K562 (cell line): ENCODE measurements at regions not wholly inside any gene's neighbourhood (a gene's known extent, or its start where the extent isn't known, plus 50 kb on each side); places are given as distances from the start of the nearest gene placed in this dataset.

Source experiments
- ATAC-seq: fragments of 200-7000 bp; cut with Tn5 transposase; 3 replicates; pipeline ENCODE4 v1.9.1; 2020; ENCODE audit warnings: moderate library complexity
- BruUV-seq: library from RNA; stranded (reverse); fragments of 400-500 nt; replicated peaks from 2 replicates; lab custom pipeline; 2021; lab: Mats Ljungman, UMichigan
- CTCF ChIA-PET: fragments of 300-600 bp; formaldehyde crosslinking; extraction: SDS; loops from one replicate; lab custom pipeline; 2021; ENCODE audit warnings: low intra/inter-chr PET ratio; lab: Yijun Ruan, JAX
- POLR2A ChIA-PET: fragments of 300-600, 350-650 bp; sonication (Branson Sonifier 250); formaldehyde crosslinking; extraction: SDS; loops from one replicate; lab custom pipeline; 2021; ENCODE audit warnings: antibody characterized with exemption, inconsistent platforms; lab: Yijun Ruan, JAX
- DNase-seq, 4 experiments: peaks; one replicate each; pipeline versions ENCODE4 v3.0.0 to v3.0.0-alpha.2; 2011 to 2018; ENCODE audit warnings: low spot score in 3 of 4, mixed read lengths in 3 of 4; ENCODE audit errors: extremely low read depth in 1 of 4
- FAIRE-seq: peaks from 2 replicates; lab custom pipeline; 2011; peaks lifted over from hg19 to GRCh38; lab: Jason Lieb, UNC
- H2AFZ ChIP-seq: 2 replicates; pipeline ENCODE4 v1.6.0; 2011; ENCODE audit warnings: low read depth, low read length, control low read depth, inconsistent platforms
- H3K27ac ChIP-seq: fragments of 200-600 bp; 3 replicates; pipeline ENCODE4 v1.8.0; 2011; ENCODE audit warnings: low read depth, mild to moderate bottlenecking, control low read depth, inconsistent platforms, low read length, moderate library complexity, mixed read lengths; ENCODE audit errors: extremely low read depth
- H3K27me3 ChIP-seq, 2 experiments: fragments of 300-600 bp in 1 of 2; 2 replicates in 1 of 2; 3 replicates in 1 of 2; pipeline versions ENCODE4 v1.6.0 to v1.8.0; 2011; ENCODE audit warnings: inconsistent platforms in 2 of 2, low read length in 2 of 2, mild to moderate bottlenecking in 1 of 2, mixed read lengths in 1 of 2, moderate library complexity in 1 of 2; ENCODE audit not compliant: control insufficient read depth in 2 of 2, insufficient read depth in 2 of 2
- H3K36me3 ChIP-seq: fragments of 300-600 bp; 3 replicates; pipeline ENCODE4 v1.8.0; 2011; ENCODE audit warnings: mild to moderate bottlenecking, low read length, inconsistent platforms; ENCODE audit not compliant: control insufficient read depth, insufficient read depth
- H3K4me1 ChIP-seq, 2 experiments: fragments of 200-600 bp in 1 of 2; replicated peaks in 1 of 2; 2 replicates in 1 of 2; 3 replicates in 1 of 2; pipeline versions ENCODE4 v1.5.1 to v1.8.0; 2011; ENCODE audit warnings: inconsistent platforms in 2 of 2, low read length in 2 of 2, mild to moderate bottlenecking in 1 of 2, mixed read lengths in 1 of 2, moderate library complexity in 1 of 2; ENCODE audit not compliant: control insufficient read depth in 2 of 2, insufficient read depth in 2 of 2
- H3K4me2 ChIP-seq: 2 replicates; pipeline ENCODE4 v1.6.1; 2011; ENCODE audit warnings: low read length, control low read depth, inconsistent platforms, mixed read lengths; ENCODE audit not compliant: insufficient read depth
- H3K4me3 ChIP-seq: fragments of 200-600 bp; sonication (generic), shearing (Covaris generic); 2 replicates; pipeline ENCODE4 v1.5.1; 2016; ENCODE audit warnings: control low read depth, inconsistent platforms
- H3K79me2 ChIP-seq: fragments of 200-600 bp; 3 replicates; pipeline ENCODE4 v1.8.0; 2011; ENCODE audit warnings: low read length, inconsistent platforms; ENCODE audit not compliant: control insufficient read depth, insufficient read depth
- H3K9ac ChIP-seq, 2 experiments: 2 replicates each; pipeline versions ENCODE4 v1.6.0 to v1.6.1; 2011; ENCODE audit warnings: low read depth in 2 of 2, low read length in 2 of 2, control low read depth in 1 of 2, inconsistent platforms in 1 of 2, mild to moderate bottlenecking in 1 of 2, mixed read lengths in 1 of 2; ENCODE audit not compliant: insufficient read depth in 1 of 2
- H3K9me1 ChIP-seq: one replicate; pipeline ENCODE4 v1.6.0; 2011; ENCODE audit warnings: inconsistent platforms, mild to moderate bottlenecking, low read length, moderate library complexity; ENCODE audit not compliant: control insufficient read depth, insufficient read depth
- H3K9me3 ChIP-seq: replicated peaks from 2 replicates; pipeline ENCODE4 v1.5.1; 2011; ENCODE audit warnings: low read depth, low read length, inconsistent platforms; ENCODE audit not compliant: control insufficient read depth, insufficient read depth
- H4K20me1 ChIP-seq: replicated peaks from 2 replicates; pipeline ENCODE4 v1.6.1; 2011; ENCODE audit warnings: low read length, inconsistent platforms, mixed read lengths; ENCODE audit not compliant: control insufficient read depth, insufficient read depth
- ASH1L ChIP-seq: fragments of 450-650 bp; IDR thresholded peaks from 2 replicates; pipeline ENCODE4 v1.6.1; 2018; ENCODE audit warnings: borderline replicate concordance, mild to moderate bottlenecking, low read depth; ENCODE audit not compliant: partially characterized antibody
- BCOR ChIP-seq: fragments of 450-650 bp; IDR thresholded peaks from 2 replicates; pipeline ENCODE4 v1.6.1; 2016
- ELF1 ChIP-seq: fragments of 200-800 bp; sonication (Bioruptor generic); IDR thresholded peaks from 2 replicates; pipeline ENCODE4 v1.6.1; 2016; ENCODE audit warnings: missing genetic modification characterization, missing compliant biosample characterization
- ESRRA ChIP-seq: fragments of 450-650 bp; IDR thresholded peaks from 2 replicates; pipeline ENCODE4 v1.6.1; 2014; ENCODE audit warnings: low read depth, mild to moderate bottlenecking, moderate library complexity, borderline replicate concordance
- JUN ChIP-seq, 2 experiments: sonication (generic) in 1 of 2; formaldehyde crosslinking in 1 of 2; IDR thresholded peaks; 2 replicates each; pipeline versions ENCODE4 v1.6.1 to v1.8.0; 2012 to 2022; ENCODE audit warnings: borderline replicate concordance in 2 of 2, mild to moderate bottlenecking in 2 of 2, improper control_type of control experiment in 1 of 2, low read depth in 1 of 2, low read length in 1 of 2, missing genetic modification reagents in 1 of 2
- RBFOX2 ChIP-seq: fragments of 200-400 bp; formaldehyde crosslinking; IDR thresholded peaks from 2 replicates; pipeline ENCODE4 v1.6.1; 2017; ENCODE audit warnings: low read depth, mild to moderate bottlenecking, low read length, moderate library complexity
- ZBTB12 ChIP-seq: fragments of 250-450 bp; sonication (Bioruptor Pico); IDR thresholded peaks from 2 replicates; pipeline ENCODE4 v1.4.0; 2020
- ZC3H4 ChIP-seq: sonication (generic); formaldehyde crosslinking; IDR thresholded peaks from 2 replicates; pipeline ENCODE4 v1.9.0; 2021; ENCODE audit warnings: missing genetic modification reagents, borderline replicate concordance
- ZNF239 ChIP-seq: fragments of 250-450 bp; sonication (Bioruptor Pico); IDR thresholded peaks from 2 replicates; pipeline ENCODE4 v1.4.0; 2020; ENCODE audit warnings: mild to moderate bottlenecking
- WGBS: fragments of 100-300 bp; shearing (Covaris generic); methylation state at CpG from one replicate; pipeline ENCODE4 v1.1.6; 2016; ENCODE audit warnings: low coverage, mixed read lengths; ENCODE audit not compliant: insufficient coverage; ENCODE audit errors: missing lambda C conversion rate; 5-methylcytosine and 5-hydroxymethylcytosine counted together
- in situ Hi-C: fragments of 300-500 bp; cut with MboI; formaldehyde crosslinking; loops from 4 replicates; pipeline ENCODE4 v1.15.0; 2018; ENCODE audit warnings: inconsistent platforms, mixed read lengths
- intact Hi-C: fragments of 100-400 bp; cut with micrococcal nuclease; formaldehyde crosslinking; loops from 2 replicates; pipeline ENCODE4 v1.14.2; 2022
- TF ChIP-seq, protein P1 (sequence below): fragments of 250-450 bp; sonication (Bioruptor Pico); IDR thresholded peaks from 2 replicates; pipeline ENCODE4 v1.9.0; 2021; ENCODE audit warnings: mild to moderate bottlenecking, inconsistent platforms
- TF ChIP-seq, protein P2 (sequence below): IDR thresholded peaks from 2 replicates; pipeline ENCODE4 v1.6.1; 2014; ENCODE audit warnings: antibody characterized with exemption

DNA sequence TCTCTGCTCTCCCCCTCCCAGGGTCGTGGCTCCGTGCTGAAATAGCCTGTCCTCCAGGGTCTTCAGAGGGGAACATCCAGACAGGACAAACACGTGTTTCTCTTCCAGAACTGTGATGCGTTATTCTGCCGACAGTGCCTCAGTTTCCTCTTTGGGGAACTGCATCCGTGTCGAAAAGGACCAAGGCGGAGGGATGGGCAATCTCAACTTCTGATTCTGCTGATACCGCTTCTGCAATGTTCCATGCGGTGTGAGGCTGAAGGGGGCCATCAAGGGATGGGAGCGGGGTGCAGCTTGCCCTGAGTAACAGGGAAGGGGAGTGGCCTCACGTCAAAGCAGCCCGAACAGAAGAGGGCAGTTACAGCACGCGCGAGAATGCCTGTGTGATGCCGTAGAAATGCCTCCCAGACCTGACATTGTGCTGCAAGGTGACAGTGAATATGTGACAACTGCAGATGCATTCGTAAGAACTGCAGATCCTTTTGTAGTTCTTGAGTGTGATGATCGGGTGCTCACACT is 275.7 kb downstream of the SHQ1 start:
- TF ChIP-seq, protein P1, sequence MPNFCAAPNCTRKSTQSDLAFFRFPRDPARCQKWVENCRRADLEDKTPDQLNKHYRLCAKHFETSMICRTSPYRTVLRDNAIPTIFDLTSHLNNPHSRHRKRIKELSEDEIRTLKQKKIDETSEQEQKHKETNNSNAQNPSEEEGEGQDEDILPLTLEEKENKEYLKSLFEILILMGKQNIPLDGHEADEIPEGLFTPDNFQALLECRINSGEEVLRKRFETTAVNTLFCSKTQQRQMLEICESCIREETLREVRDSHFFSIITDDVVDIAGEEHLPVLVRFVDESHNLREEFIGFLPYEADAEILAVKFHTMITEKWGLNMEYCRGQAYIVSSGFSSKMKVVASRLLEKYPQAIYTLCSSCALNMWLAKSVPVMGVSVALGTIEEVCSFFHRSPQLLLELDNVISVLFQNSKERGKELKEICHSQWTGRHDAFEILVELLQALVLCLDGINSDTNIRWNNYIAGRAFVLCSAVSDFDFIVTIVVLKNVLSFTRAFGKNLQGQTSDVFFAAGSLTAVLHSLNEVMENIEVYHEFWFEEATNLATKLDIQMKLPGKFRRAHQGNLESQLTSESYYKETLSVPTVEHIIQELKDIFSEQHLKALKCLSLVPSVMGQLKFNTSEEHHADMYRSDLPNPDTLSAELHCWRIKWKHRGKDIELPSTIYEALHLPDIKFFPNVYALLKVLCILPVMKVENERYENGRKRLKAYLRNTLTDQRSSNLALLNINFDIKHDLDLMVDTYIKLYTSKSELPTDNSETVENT (CRISPR knock-in tag), result no peak
- no peak for TF ChIP-seq RBFOX2
- no peak for TF ChIP-seq ASH1L
- no peak for TF ChIP-seq BCOR
- TF ChIP-seq ZC3H4, result no peak
- TF ChIP-seq ELF1, result no peak
- TF ChIP-seq, protein P2, sequence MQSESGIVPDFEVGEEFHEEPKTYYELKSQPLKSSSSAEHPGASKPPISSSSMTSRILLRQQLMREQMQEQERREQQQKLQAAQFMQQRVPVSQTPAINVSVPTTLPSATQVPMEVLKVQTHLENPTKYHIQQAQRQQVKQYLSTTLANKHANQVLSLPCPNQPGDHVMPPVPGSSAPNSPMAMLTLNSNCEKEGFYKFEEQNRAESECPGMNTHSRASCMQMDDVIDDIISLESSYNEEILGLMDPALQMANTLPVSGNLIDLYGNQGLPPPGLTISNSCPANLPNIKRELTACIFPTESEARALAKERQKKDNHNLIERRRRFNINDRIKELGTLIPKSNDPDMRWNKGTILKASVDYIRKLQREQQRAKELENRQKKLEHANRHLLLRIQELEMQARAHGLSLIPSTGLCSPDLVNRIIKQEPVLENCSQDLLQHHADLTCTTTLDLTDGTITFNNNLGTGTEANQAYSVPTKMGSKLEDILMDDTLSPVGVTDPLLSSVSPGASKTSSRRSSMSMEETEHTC, result no peak
- TF ChIP-seq ESRRA, result no peak
- TF ChIP-seq ZNF239 (CRISPR knock-in tag), result no peak
- no peak for TF ChIP-seq JUN (IDR thresholded peaks at IDR 0.05; ENCODE audit: borderline replicate concordance, low read depth, low read length)
- TF ChIP-seq JUN (CRISPR knock-in tag; IDR thresholded peaks at IDR 0.05; ENCODE audit: borderline replicate concordance), result no peak
- no peak for TF ChIP-seq ZBTB12 (CRISPR knock-in tag)
- Histone ChIP-seq H3K9ac (no peak overlapping the region), H2AFZ (no peak overlapping the region), H3K27ac (no peak overlapping the region), H3K36me3 (no peaks in the 10 kb centered on the region), H3K9me1 (no peaks in the 10 kb centered on the region), H3K4me3 (no peak overlapping the region), H3K9me3 (no peaks in the 10 kb centered on the region), H3K4me1 (peaks cover 4 to 14% of the 10 kb centered on the region in 2 experiments; a peak in 3 of 5 replicates), H3K79me2 (no peaks in the 10 kb centered on the region), H3K27me3 (no peaks in the 10 kb centered on the region), H4K20me1 (no peaks in the 10 kb centered on the region), H3K4me2 (no peak overlapping the region)
- ATAC-seq, result no peak
- intact Hi-C loops, result no loop called here
- 63% methylated on average over 13 of the region's 19 CpGs for WGBS
- in situ Hi-C loops, result no loop called here
- ChIA-PET POLR2A (no interaction called here), CTCF (no interaction called here)
- no peak for DNase-seq
- BruUV-seq, result no TSS peak
- no peak for FAIRE-seq
